SK-N-SH (cell line): ENCODE measurements at regions not wholly inside any gene's neighbourhood (a gene's known extent, or its start where the extent isn't known, plus 50 kb on each side); places are given as distances from the start of the nearest gene placed in this dataset.

Experiments used
- CTCF ChIA-PET: fragments of 300-600, 350-600 bp; formaldehyde crosslinking; extraction: SDS; loops from one replicate; lab custom pipeline; 2021; lab: Yijun Ruan, JAX
- POLR2A ChIA-PET: fragments of 350-600 bp; sonication (Branson Sonifier 250); formaldehyde crosslinking; extraction: SDS; loops from one replicate; lab custom pipeline; 2020; ENCODE audit warnings: antibody characterized with exemption, inconsistent platforms; lab: Yijun Ruan, JAX
- DNase-seq: peaks from one replicate; pipeline ENCODE4 v3.0.0; 2012
- H2AFZ ChIP-seq: fragments of 200-600 bp; sonication (generic); 2 replicates; pipeline ENCODE4 v1.8.1; 2016; ENCODE audit warnings: antibody characterized with exemption, mild to moderate bottlenecking, low read depth
- H3F3A ChIP-seq: fragments of 200-600 bp; sonication (generic); replicated peaks from 2 replicates; pipeline ENCODE3; 2016; ENCODE audit warnings: antibody characterized with exemption, mild to moderate bottlenecking; ENCODE audit not compliant: insufficient read depth
- H3K27ac ChIP-seq, 2 experiments: fragments of 200-500 bp in 1 of 2; fragments of 200-600 bp in 1 of 2; sonication (Bioruptor generic) in 1 of 2; sonication (generic), shearing (Covaris generic) in 1 of 2; 2 replicates each; pipeline versions ENCODE4 v1.5.1 to v1.6.1; 2014 to 2016; ENCODE audit warnings: low read depth in 2 of 2, inconsistent platforms in 1 of 2, low read length in 1 of 2, mild to moderate bottlenecking in 1 of 2, mixed read lengths in 1 of 2
- H3K27me3 ChIP-seq: fragments of 200-600 bp; sonication (generic), shearing (Covaris generic); 2 replicates; pipeline ENCODE4 v1.6.1; 2016; ENCODE audit warnings: mixed run types; ENCODE audit not compliant: insufficient read depth
- H3K36me3 ChIP-seq, 2 experiments: fragments of 200-500 bp in 1 of 2; fragments of 200-600 bp in 1 of 2; sonication (Bioruptor generic) in 1 of 2; sonication (generic) in 1 of 2; replicated peaks in 1 of 2; 2 replicates each; pipeline versions ENCODE3 to v1.5.1; 2014 to 2016; ENCODE audit warnings: low read length in 1 of 2, mild to moderate bottlenecking in 1 of 2; ENCODE audit not compliant: insufficient read depth in 2 of 2, control insufficient read depth in 1 of 2
- H3K4me1 ChIP-seq, 2 experiments: fragments of 200-500 bp in 1 of 2; fragments of 200-600 bp in 1 of 2; sonication (Bioruptor generic) in 1 of 2; sonication (generic), shearing (Covaris generic) in 1 of 2; 2 replicates each; pipeline versions ENCODE4 v1.5.1 to v1.6.1; 2014 to 2016; ENCODE audit warnings: low read depth in 1 of 2, low read length in 1 of 2, mixed run types in 1 of 2; ENCODE audit not compliant: insufficient read depth in 2 of 2, control insufficient read depth in 1 of 2
- H3K4me2 ChIP-seq: fragments of 200-600 bp; sonication (generic), shearing (Covaris generic); 2 replicates; pipeline ENCODE4 v1.6.1; 2017; ENCODE audit warnings: mixed run types
- H3K4me3 ChIP-seq, 2 experiments: fragments of 200-500 bp in 1 of 2; fragments of 200-600 bp in 1 of 2; sonication (Bioruptor generic) in 1 of 2; sonication (generic), shearing (Covaris generic) in 1 of 2; 2 replicates each; pipeline versions ENCODE4 v1.5.1 to v1.8.1; 2014 to 2016; ENCODE audit warnings: low read depth in 2 of 2, inconsistent platforms in 1 of 2, low read length in 1 of 2, mild to moderate bottlenecking in 1 of 2, mixed read lengths in 1 of 2, moderate library complexity in 1 of 2
- H3K79me2 ChIP-seq: fragments of 200-600 bp; sonication (generic); 2 replicates; pipeline ENCODE4 v1.8.1; 2017; ENCODE audit warnings: mild to moderate bottlenecking; ENCODE audit not compliant: insufficient read depth
- H3K9ac ChIP-seq: fragments of 200-600 bp; sonication (generic); 2 replicates; pipeline ENCODE4 v1.6.1; 2017; ENCODE audit warnings: mixed run types
- H3K9me2 ChIP-seq: fragments of 200-600 bp; sonication (generic); 2 replicates; pipeline ENCODE4 v1.6.1; 2017; ENCODE audit warnings: mixed run types
- H3K9me3 ChIP-seq: fragments of 200-600 bp; sonication (generic); 2 replicates; pipeline ENCODE4 v1.6.1; 2017; ENCODE audit warnings: mixed run types, mild to moderate bottlenecking, moderate library complexity
- H4K20me1 ChIP-seq: fragments of 200-600 bp; sonication (generic); 2 replicates; pipeline ENCODE4 v1.6.1; 2017; ENCODE audit warnings: mild to moderate bottlenecking, mixed run types; ENCODE audit not compliant: insufficient read depth
- EZH2phosphoT487 ChIP-seq: fragments of 200-600 bp; sonication (generic); IDR thresholded peaks from 2 replicates; pipeline ENCODE4 v1.6.1; 2017; ENCODE audit warnings: low read depth, mixed run types, mild to moderate bottlenecking, antibody characterized with exemption, moderate library complexity, borderline replicate concordance
- FOSL2 ChIP-seq: IDR thresholded peaks from 2 replicates; pipeline ENCODE4 v1.4.0; 2012; ENCODE audit warnings: low read depth, mild to moderate bottlenecking, moderate library complexity, borderline replicate concordance
- FOXJ3 ChIP-seq: sonication (generic); formaldehyde crosslinking; IDR thresholded peaks from 2 replicates; pipeline ENCODE4 v1.5.1; 2020; ENCODE audit warnings: mild to moderate bottlenecking, missing genetic modification reagents
- JUND ChIP-seq: IDR thresholded peaks from 2 replicates; pipeline ENCODE4 v1.4.0; 2012
- NFIC ChIP-seq: IDR thresholded peaks from 2 replicates; pipeline ENCODE4 v1.4.0; 2012; ENCODE audit warnings: borderline replicate concordance
- REST ChIP-seq: IDR thresholded peaks from 2 replicates; pipeline ENCODE4 v1.6.1; 2012; ENCODE audit warnings: mild to moderate bottlenecking, low read depth, low read length, moderate library complexity
- SIN3A ChIP-seq: IDR thresholded peaks from 2 replicates; pipeline ENCODE4 v1.6.1; 2012; ENCODE audit warnings: low read depth, mild to moderate bottlenecking, low read length, moderate library complexity, borderline replicate concordance
- TEAD4 ChIP-seq: IDR thresholded peaks from 2 replicates; pipeline ENCODE4 v1.4.0; 2012; ENCODE audit warnings: mild to moderate bottlenecking, borderline replicate concordance; ENCODE audit not compliant: insufficient read depth
- USF1 ChIP-seq: IDR thresholded peaks from 2 replicates; pipeline ENCODE4 v1.4.0; 2012; ENCODE audit warnings: low read depth, borderline replicate concordance
- YY1 ChIP-seq: IDR thresholded peaks from 2 replicates; pipeline ENCODE4 v1.4.0; 2012; ENCODE audit warnings: low read depth, mild to moderate bottlenecking
- WGBS: methylation state at CpG from one replicate; pipeline ENCODE4 v1.1.6; 2017; ENCODE audit warnings: low lambda C conversion rate; 5-methylcytosine and 5-hydroxymethylcytosine counted together
- TF ChIP-seq, protein P1 (sequence below): IDR thresholded peaks from 2 replicates; pipeline ENCODE4 v1.4.0; 2012; ENCODE audit warnings: low read depth
- TF ChIP-seq, protein P2 (sequence below): fragments of 150-350 bp; IDR thresholded peaks from 2 replicates; pipeline ENCODE4 v1.6.1; 2017; ENCODE audit warnings: antibody characterized with exemption, low read length, low read depth, borderline replicate concordance
- TF ChIP-seq, protein P3 (sequence below): IDR thresholded peaks from 2 replicates; pipeline ENCODE4; 2012
- TF ChIP-seq, protein P4 (sequence below): IDR thresholded peaks from 2 replicates; pipeline ENCODE4 v1.4.0; 2012; ENCODE audit warnings: low read depth, borderline replicate concordance

GRCh38 chr16:50445621-50446555, 77.1 kb upstream of the BRD7 start:
- peaks cover 0 to 4% of the 10 kb centered on the region in 2 experiments; a peak in 1 of 4 replicates for H3K4me1 ChIP-seq
- TF ChIP-seq, protein P1, sequence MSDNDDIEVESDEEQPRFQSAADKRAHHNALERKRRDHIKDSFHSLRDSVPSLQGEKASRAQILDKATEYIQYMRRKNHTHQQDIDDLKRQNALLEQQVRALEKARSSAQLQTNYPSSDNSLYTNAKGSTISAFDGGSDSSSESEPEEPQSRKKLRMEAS, result no peak
- TF ChIP-seq NFIC (no peak), USF1 (no peak), SIN3A (no peak), YY1 (no peak), FOSL2 (no peak), FOXJ3 (CRISPR knock-in tag) (no peak), TEAD4 (no peak), JUND (no peak), REST (no peak), EZH2phosphoT487 (no peak)
- TF ChIP-seq, protein P2, sequence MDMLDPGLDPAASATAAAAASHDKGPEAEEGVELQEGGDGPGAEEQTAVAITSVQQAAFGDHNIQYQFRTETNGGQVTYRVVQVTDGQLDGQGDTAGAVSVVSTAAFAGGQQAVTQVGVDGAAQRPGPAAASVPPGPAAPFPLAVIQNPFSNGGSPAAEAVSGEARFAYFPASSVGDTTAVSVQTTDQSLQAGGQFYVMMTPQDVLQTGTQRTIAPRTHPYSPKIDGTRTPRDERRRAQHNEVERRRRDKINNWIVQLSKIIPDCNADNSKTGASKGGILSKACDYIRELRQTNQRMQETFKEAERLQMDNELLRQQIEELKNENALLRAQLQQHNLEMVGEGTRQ, result no peak
- TF ChIP-seq, protein P3, sequence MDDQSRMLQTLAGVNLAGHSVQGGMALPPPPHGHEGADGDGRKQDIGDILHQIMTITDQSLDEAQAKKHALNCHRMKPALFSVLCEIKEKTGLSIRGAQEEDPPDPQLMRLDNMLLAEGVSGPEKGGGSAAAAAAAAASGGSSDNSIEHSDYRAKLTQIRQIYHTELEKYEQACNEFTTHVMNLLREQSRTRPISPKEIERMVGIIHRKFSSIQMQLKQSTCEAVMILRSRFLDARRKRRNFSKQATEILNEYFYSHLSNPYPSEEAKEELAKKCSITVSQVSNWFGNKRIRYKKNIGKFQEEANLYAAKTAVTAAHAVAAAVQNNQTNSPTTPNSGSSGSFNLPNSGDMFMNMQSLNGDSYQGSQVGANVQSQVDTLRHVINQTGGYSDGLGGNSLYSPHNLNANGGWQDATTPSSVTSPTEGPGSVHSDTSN, result no peak
- TF ChIP-seq, protein P4, sequence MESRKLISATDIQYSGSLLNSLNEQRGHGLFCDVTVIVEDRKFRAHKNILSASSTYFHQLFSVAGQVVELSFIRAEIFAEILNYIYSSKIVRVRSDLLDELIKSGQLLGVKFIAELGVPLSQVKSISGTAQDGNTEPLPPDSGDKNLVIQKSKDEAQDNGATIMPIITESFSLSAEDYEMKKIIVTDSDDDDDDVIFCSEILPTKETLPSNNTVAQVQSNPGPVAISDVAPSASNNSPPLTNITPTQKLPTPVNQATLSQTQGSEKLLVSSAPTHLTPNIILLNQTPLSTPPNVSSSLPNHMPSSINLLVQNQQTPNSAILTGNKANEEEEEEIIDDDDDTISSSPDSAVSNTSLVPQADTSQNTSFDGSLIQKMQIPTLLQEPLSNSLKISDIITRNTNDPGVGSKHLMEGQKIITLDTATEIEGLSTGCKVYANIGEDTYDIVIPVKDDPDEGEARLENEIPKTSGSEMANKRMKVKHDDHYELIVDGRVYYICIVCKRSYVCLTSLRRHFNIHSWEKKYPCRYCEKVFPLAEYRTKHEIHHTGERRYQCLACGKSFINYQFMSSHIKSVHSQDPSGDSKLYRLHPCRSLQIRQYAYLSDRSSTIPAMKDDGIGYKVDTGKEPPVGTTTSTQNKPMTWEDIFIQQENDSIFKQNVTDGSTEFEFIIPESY, result no peak
- H2AFZ ChIP-seq, result no peak overlapping the region
- ChIA-PET CTCF (interaction anchor here (1.2 kb wide), 1 partner anchor 72 kb away, joined by 3 read pairs; no protein-coding TSS in a partner anchor), POLR2A (no interaction called here)
- H3K9ac ChIP-seq, result no peak overlapping the region
- no peaks in the 10 kb centered on the region for H3F3A ChIP-seq
- H3K36me3 ChIP-seq, result no peaks in the 10 kb centered on the region
- no peaks in the 10 kb centered on the region for H4K20me1 ChIP-seq
- H3K27me3 ChIP-seq, result no peaks in the 10 kb centered on the region
- no peaks in the 10 kb centered on the region for H3K9me2 ChIP-seq
- no peak overlapping the region for H3K4me2 ChIP-seq
- WGBS, result 50% methylated on average over 15 of the region's 19 CpGs
- H3K27ac ChIP-seq, result no peak overlapping the region
- H3K4me3 ChIP-seq, result no peak overlapping the region
- H3K79me2 ChIP-seq, result no peaks in the 10 kb centered on the region
- no peak for DNase-seq
- no peaks in the 10 kb centered on the region for H3K9me3 ChIP-seq
